Ishikawa (cell line): ENCODE measurements at regions not wholly inside any gene's neighbourhood (a gene's known extent, or its start where the extent isn't known, plus 50 kb on each side); places are given as distances from the start of the nearest gene placed in this dataset.

Experiments used
- CREB1 ChIP-seq: IDR thresholded peaks from 2 replicates; pipeline ENCODE4 v1.6.1; 2012; ENCODE audit warnings: low read depth
- FOXM1 ChIP-seq: IDR thresholded peaks from 2 replicates; pipeline ENCODE4 v1.6.1; 2012; ENCODE audit warnings: low read depth, borderline replicate concordance
- NFIC ChIP-seq: IDR thresholded peaks from 2 replicates; pipeline ENCODE4 v1.6.1; 2012
- REST ChIP-seq: IDR thresholded peaks from 2 replicates; pipeline ENCODE4 v1.6.1; 2012; ENCODE audit warnings: low read depth, mild to moderate bottlenecking
- TAF1 ChIP-seq: IDR thresholded peaks from 2 replicates; pipeline ENCODE4 v1.6.1; 2012; ENCODE audit warnings: low read depth, mild to moderate bottlenecking
- TCF12 ChIP-seq: IDR thresholded peaks from 2 replicates; pipeline ENCODE4 v1.6.1; 2012; ENCODE audit warnings: low read depth
- ZBTB7A ChIP-seq: IDR thresholded peaks from 2 replicates; pipeline ENCODE4 v1.6.1; 2012; ENCODE audit warnings: low read depth

- TF ChIP-seq CREB1, result no peak
- TF ChIP-seq REST, result no peak
- TF ChIP-seq ZBTB7A, result no peak
- no peak for TF ChIP-seq FOXM1
- no peak for TF ChIP-seq NFIC
- TF ChIP-seq TAF1, result no peak
- TF ChIP-seq TCF12, result no peak
Observed at GRCh38 chr14:87852107-87852506, 140.9 kb downstream of the GALC start.
